Lower leg skin (tissue), 4 donors: ENCODE measurements at regions not wholly inside any gene's neighbourhood (a gene's known extent, or its start where the extent isn't known, plus 50 kb on each side); places are given as distances from the start of the nearest gene placed in this dataset.

Experiments used
- DNase-seq, 2 donors: peaks; one replicate each; pipeline ENCODE4 v3.0.0-alpha.2; 2019; ENCODE audit warnings: low spot score in 2 of 2
- H3K4me3 ChIP-seq: fragments of 200-600 bp; sonication (generic); 2 replicates; pipeline ENCODE4 v1.5.1; 2017; ENCODE audit warnings: mild to moderate bottlenecking, low read depth; ENCODE audit not compliant: poor library complexity, severe bottlenecking
- POLR2A ChIP-seq, 2 donors: fragments of 450-650 bp; IDR thresholded peaks; one replicate each; pipeline ENCODE4 v1.6.1; 2016 to 2017; ENCODE audit warnings: antibody characterized with exemption in 2 of 2, mild to moderate bottlenecking in 1 of 2, moderate library complexity in 1 of 2
- WGBS, 2 donors: methylation state at CpG; one replicate each; pipeline ENCODE4 v1.1.5; 2018; 5-methylcytosine and 5-hydroxymethylcytosine counted together
- intact Hi-C: fragments of 100-400 bp; cut with DNase I; formaldehyde crosslinking; loops from one replicate; pipeline ENCODE4 v1.15.0; 2023; ENCODE audit warnings: low total_unique reads
- TF ChIP-seq, protein P1 (sequence below), 3 donors: fragments of 450-650 bp; IDR thresholded peaks; one replicate each; pipeline ENCODE4 v1.5.1; 2016; ENCODE audit warnings: antibody characterized with exemption in 3 of 3, mild to moderate bottlenecking in 3 of 3, moderate library complexity in 2 of 3

DNA sequence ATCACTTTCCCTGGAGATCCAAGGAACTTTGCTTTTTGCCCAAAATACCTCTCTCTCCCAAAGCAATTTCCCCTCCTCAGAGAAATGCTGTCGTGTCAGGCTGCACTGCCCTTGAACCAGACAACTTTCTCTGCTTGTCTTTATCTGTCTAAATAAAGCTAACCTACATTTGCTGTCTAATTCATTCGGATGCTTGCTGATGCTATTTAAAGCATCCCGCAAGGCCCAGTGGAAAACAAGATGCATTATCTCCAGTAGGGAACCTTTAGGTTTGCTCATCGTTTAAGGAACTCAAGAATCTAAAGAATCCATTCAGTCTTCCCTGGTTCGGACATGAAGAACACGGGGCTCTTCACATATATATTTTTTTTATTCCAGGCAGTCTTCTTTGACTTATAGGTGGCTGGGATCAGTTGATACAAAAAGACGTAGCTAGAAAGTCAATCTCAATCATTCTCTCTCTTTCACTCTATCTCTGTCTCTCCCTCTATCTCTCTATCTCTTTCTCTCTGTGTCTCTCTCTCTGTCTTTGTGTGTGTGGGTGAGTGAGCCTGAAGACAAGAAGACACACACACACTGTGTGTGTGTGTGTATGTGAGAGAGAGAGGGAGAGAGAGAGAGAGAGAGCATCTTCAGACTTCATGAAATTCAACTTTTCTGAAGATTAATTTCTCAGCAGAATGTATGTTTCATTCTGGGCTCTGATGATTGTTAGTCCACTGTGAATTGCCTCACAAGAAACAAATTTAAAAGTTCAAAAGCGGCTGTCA, 92.8 kb upstream of the MKLN1 start:
- TF ChIP-seq, protein P1, sequence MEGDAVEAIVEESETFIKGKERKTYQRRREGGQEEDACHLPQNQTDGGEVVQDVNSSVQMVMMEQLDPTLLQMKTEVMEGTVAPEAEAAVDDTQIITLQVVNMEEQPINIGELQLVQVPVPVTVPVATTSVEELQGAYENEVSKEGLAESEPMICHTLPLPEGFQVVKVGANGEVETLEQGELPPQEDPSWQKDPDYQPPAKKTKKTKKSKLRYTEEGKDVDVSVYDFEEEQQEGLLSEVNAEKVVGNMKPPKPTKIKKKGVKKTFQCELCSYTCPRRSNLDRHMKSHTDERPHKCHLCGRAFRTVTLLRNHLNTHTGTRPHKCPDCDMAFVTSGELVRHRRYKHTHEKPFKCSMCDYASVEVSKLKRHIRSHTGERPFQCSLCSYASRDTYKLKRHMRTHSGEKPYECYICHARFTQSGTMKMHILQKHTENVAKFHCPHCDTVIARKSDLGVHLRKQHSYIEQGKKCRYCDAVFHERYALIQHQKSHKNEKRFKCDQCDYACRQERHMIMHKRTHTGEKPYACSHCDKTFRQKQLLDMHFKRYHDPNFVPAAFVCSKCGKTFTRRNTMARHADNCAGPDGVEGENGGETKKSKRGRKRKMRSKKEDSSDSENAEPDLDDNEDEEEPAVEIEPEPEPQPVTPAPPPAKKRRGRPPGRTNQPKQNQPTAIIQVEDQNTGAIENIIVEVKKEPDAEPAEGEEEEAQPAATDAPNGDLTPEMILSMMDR (IDR thresholded peaks at IDR 0.05) = no peak
- no peak for TF ChIP-seq POLR2A (IDR thresholded peaks at IDR 0.05)
- 63 to 74% methylated on average over 8 of the region's 8 CpGs for WGBS, 2 donors
- H3K4me3 ChIP-seq = no peak overlapping the region
- intact Hi-C loops = no loop called here
- no peak for DNase-seq

DNA sequence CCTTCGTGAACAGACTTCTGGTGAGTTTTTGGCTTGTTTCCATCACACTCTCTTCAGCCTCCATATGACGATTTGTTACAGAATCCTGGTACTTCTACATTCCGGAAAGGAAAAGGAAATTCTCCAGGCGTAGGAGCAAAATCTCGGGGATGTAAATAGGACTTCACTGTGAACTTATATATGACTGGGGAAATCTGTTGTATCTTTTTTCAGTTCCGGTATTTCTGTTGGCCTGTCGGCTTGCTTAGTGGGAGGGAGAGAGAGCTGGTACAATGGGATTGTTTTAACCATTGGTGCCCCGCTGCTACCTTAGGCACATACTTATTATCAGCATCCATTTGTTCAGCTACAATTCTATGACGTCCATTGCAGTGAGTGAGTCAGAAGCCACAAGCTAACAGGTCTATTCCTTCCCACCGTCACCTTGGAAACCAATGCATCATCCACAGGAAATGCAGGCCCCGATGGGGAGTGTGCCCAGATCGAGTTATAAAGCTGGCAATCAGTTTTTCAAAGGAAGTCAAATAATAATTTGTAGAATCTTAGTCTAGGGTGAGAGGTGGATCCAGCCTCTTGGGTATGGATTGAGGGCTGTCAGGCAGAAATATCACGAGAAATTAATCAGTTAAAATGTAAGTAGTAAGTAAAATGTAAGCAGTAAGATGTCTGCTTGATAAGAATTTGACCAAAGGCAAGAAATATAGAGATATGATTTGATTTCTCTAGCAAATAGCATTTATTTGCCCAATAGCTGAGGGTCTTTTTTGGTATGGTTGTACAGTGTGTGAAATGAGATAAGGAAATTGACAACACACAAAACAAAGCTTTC, 92.0 kb upstream of the MKLN1 start:
- no peak overlapping the region for H3K4me3 ChIP-seq
- TF ChIP-seq, protein P1 (IDR thresholded peaks at IDR 0.05) = no peak
- TF ChIP-seq POLR2A (IDR thresholded peaks at IDR 0.05) = no peak
- intact Hi-C loops = no loop called here
- 54 to 57% methylated on average over 13 of the region's 13 CpGs for WGBS, 2 donors
- DNase-seq = no peak

DNA sequence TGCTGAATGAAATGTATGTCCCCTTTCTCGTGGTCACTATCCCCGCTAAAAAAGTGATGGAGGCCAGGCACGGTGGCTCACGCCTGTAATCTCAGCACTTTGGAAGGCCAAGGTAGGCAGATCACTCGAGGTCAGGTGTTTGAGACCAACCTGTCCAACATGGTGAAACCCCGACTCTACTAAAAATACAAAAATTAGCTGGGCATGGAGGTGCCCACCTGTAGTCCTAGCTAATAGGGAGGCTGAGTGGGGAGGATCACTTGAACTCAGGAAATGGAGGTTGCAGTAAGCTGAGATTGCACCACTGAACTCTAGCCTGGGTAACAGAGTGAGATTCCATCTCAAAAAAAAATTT, 91.4 kb upstream of the MKLN1 start:
- H3K4me3 ChIP-seq = no peak overlapping the region
- no peak for DNase-seq
- no peak for TF ChIP-seq POLR2A (IDR thresholded peaks at IDR 0.05)
- intact Hi-C loops = no loop called here
- 87 to 94% methylated on average over 6 of the region's 6 CpGs for WGBS, 2 donors

DNA sequence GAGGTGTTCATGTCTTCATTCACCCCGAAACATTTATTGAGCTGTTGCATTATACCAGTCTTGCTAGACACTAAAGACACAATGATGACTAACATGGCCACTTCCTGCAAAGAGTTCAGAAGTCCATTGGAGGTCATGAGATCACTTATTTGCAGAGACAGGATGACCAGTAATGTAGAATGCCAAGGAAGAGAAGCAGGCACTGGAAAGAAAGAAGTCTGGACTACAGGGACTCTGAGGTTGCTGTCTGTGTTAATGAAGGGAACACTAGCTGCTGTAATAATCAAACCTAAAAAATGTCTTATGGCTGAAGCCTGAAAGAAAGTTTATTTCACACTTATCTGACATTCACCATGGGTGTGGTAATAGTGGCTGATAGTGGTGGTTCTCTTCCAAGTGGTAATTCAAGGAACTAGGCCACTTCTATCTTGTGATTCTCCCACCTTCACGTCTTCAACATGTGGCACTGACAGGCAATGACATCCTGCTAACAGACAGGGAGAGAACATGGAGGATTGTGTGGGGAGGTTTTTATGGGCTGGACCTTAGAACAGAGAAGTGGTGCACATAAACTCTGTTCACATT, 89.2 kb upstream of the MKLN1 start:
- 79 to 80% methylated on average over 2 of the region's 2 CpGs for WGBS, 2 donors
- no peak for DNase-seq
- H3K4me3 ChIP-seq = no peak overlapping the region
- intact Hi-C loops = no loop called here
- no peak for TF ChIP-seq POLR2A (IDR thresholded peaks at IDR 0.05)
- TF ChIP-seq, protein P1 (IDR thresholded peaks at IDR 0.05) = no peak

DNA sequence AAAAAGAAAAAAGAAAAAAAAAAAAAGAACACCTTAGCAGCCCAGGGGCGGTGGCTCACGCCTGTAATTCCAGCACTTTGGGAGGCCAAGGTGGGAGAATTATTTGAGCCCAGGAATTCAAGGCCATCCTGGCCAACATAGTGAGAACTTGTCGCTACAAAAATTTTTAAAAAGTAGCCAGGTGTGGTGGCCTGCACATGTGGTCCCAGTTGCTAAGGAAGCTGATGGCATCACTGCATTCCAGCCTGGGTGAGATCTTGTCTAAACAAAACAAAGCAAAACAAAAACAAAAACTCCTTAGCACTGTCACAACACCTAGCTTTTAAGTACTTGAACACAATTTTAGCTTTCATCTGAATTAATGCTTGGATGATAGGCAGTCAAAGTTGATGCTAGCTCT, 86.3 kb upstream of the MKLN1 start:
- no peak for TF ChIP-seq POLR2A (IDR thresholded peaks at IDR 0.05)
- TF ChIP-seq, protein P1 (IDR thresholded peaks at IDR 0.05) = no peak
- intact Hi-C loops = no loop called here
- H3K4me3 ChIP-seq = no peak overlapping the region
- no peak for DNase-seq
- 92% methylated on average over 3 of the region's 3 CpGs for WGBS, 2 donors

DNA sequence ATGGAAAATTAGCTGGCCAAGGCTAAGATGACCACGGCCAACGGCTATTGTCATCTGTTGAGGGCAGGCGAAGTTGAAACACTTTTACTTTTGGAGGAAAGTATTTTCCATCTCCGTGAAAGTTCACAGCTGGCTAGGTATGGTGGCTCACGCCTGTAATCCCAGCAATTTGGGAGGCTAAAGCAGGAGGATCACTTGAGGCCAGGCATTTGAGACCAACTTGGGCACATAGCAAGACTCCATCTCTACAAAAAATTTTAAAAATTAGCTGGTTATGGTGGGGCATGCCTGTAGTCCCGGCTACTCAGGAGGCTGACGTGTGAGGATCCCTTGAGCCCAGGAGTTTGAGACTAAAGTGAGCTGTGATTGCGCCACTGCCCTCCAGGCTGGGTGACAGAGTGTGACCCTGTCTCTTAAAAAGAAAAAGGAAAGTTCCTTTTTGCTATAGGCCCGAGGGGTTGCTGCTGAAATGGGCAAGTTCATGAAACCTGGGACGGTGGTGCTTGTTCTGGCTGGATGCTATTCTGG, 85.5 kb upstream of the MKLN1 start:
- no peak for DNase-seq
- H3K4me3 ChIP-seq = no peak overlapping the region
- intact Hi-C loops = no loop called here
- TF ChIP-seq POLR2A (IDR thresholded peaks at IDR 0.05) = no peak
- TF ChIP-seq, protein P1 (IDR thresholded peaks at IDR 0.05) = no peak
- WGBS, 2 donors = 94% methylated on average over 10 of the region's 10 CpGs
